ENCODE measurements at regions not wholly inside any gene's neighbourhood (a gene's known extent, or its start where the extent isn't known, plus 50 kb on each side); places are given as distances from the start of the nearest gene placed in this dataset.

GRCh38 chr2:239903210-239903609, 121.9 kb downstream of the NDUFA10 start:
- H3K4me3 ChIP-seq: no peak overlapping the region
- H3K9me3 ChIP-seq: peaks cover 0 to 6% (median 0%) of the 10 kb centered on the region in 12 donors
- no peak for ATAC-seq
- TF ChIP-seq CTCF (IDR thresholded peaks at IDR 0.05) (no peak), POLR2A (IDR thresholded peaks at IDR 0.05) (no peak)
- no peaks in the 10 kb centered on the region for H3K36me3 ChIP-seq
- intact Hi-C loops (cut with DNase I): no loop called here
- no peak overlapping the region for H3K27ac ChIP-seq
- peak in 1 of 5 donors; percentile 7 for DNase-seq
- H3K27me3 ChIP-seq: peaks cover 0 to 4% (median 0%) of the 10 kb centered on the region in 9 donors
- WGBS, 4 donors: 79 to 88% (median 86%) methylated on average over 8 of the region's 8 CpGs
- H3K4me1 ChIP-seq: no peaks in the 10 kb centered on the region

GRCh38 chr2:239902749-239903201, 122.4 kb downstream of the NDUFA10 start:
- H3K4me3 ChIP-seq: no peak overlapping the region
- no peaks in the 10 kb centered on the region for H3K4me1 ChIP-seq
- intact Hi-C loops (cut with DNase I): no loop called here
- DNase-seq: peak in 1 of 5 donors; percentile 4
- H3K9me3 ChIP-seq: peaks cover 0 to 6% (median 0%) of the 10 kb centered on the region in 12 donors
- peaks cover 0 to 9% (median 0%) of the 10 kb centered on the region in 9 donors for H3K27me3 ChIP-seq
- 52 to 66% (median 54%) methylated on average over 11 of the region's 11 CpGs for WGBS, 4 donors
- no peak for ATAC-seq
- H3K36me3 ChIP-seq: no peaks in the 10 kb centered on the region
- H3K27ac ChIP-seq: no peak overlapping the region
- no peak for TF ChIP-seq POLR2A (IDR thresholded peaks at IDR 0.05)
- TF ChIP-seq CTCF (IDR thresholded peaks at IDR 0.05): no peak

- Histone ChIP-seq H3K4me1 (peaks cover 0 to 6% (median 0%) of the 10 kb centered on the region in 12 donors), H3K9me3 (no peaks in the 10 kb centered on the region), H3K4me3 (no peak overlapping the region), H3K27ac (no peak overlapping the region), H3K27me3 (peaks cover 0 to 27% (median 0%) of the 10 kb centered on the region in 9 donors), H3K36me3 (no peaks in the 10 kb centered on the region)
- WGBS, 4 donors: 89 to 92% (median 91%) methylated on average over 13 of the region's 13 CpGs
- ATAC-seq: no peak
- intact Hi-C loops (cut with DNase I): no loop called here
- no peak for TF ChIP-seq POLR2A (IDR thresholded peaks at IDR 0.05)
- DNase-seq: peak in 1 of 5 donors; percentile 8
These were observed 126.7 kb downstream of the NDUFA10 start for GRCh38 chr2:239898292-239898925.

GRCh38 chr2:239897596-239898235, 127.4 kb downstream of the NDUFA10 start:
- peaks cover 0 to 6% (median 0%) of the 10 kb centered on the region in 12 donors for H3K4me1 ChIP-seq
- ATAC-seq (no peak), DNase-seq (peak in 1 of 5 donors; percentile 7)
- peaks cover 0 to 34% (median 0%) of the 10 kb centered on the region in 9 donors for H3K27me3 ChIP-seq
- no peaks in the 10 kb centered on the region for H3K9me3 ChIP-seq
- 84 to 96% (median 92%) methylated on average over 9 of the region's 9 CpGs for WGBS, 4 donors
- TF ChIP-seq POLR2A (IDR thresholded peaks at IDR 0.05) (no peak), CTCF (IDR thresholded peaks at IDR 0.05) (no peak)
- no peaks in the 10 kb centered on the region for H3K36me3 ChIP-seq
- intact Hi-C loops (cut with DNase I): no loop called here
- H3K27ac ChIP-seq: no peak overlapping the region
- no peak overlapping the region for H3K4me3 ChIP-seq
